ENCODE measurements at regions not wholly inside any gene's neighbourhood (a gene's known extent, or its start where the extent isn't known, plus 50 kb on each side); places are given as distances from the start of the nearest gene placed in this dataset.

DNA sequence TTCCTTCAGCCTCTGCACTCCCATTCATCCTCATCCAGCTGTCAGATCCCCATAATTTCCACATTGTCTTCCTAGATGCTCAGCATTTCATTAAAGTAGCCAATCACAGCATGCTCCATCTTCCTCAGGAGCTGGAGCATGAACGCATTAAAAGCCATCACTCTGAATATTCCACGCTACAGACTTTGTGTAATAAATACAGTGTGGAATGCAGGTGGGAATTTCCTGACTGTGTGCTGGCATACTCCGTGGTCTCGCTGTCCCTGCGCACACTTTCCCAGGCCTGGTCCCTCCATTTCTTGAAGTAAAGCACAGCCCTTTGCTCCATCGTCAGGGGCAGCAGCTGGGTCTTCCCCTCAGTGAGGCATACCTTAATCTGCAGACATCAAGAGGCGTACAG is 123.7 kb upstream of the NCK2 start:
- DNase-seq (ENCODE audit: low read depth in 3 of 3) = no peak

DNA sequence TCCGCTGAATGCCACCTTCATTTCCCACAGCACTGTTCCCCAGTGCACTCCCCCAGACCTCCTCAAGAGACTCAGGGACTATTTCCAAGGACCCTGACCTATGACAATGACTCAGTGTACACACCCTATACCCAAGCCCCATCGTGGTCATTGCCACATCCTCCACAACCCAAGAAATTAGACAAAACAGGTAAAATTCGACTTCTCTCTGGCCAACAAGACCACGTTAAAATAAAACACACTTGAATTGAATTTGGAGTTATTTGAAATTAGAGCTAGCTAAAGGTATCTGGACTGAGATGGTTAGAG is 126.4 kb upstream of the NCK2 start:
- DNase-seq (ENCODE audit: low read depth in 3 of 3) = no peak

DNA sequence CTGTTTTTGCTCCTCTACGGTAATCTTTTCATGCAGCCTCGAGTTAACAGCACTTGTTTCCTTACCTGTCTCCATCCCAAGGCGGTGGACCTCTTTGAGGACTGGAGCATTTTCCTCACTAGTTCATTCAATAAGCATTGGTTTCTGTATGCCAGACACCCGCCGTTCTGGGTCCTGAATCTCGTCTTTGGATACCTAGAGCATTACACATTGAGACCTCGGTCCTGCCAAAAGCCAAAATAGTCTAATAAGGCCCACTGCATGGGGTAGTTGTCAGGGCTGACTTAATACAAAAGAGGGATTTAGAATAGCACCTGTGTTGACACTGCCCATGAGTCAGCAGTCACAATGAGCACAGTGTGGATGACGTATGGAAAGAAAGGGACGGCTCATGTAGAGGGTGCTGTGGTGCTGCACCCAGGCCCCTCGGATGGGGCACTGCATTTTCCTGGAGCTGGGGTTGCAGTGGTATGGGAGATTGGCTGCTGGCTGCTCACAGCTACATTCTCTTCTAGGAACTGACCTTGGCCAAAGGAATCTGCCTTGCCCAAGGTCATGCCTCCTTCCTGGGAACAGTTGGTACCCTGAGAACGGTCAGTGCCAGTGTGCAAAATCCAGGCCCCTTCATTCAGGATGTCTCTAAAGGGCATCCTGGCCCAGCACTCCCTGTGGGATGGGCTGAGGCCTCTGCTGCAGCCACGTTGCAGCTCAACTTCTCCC is 126.9 kb upstream of the NCK2 start:
- no peak for DNase-seq (ENCODE audit: low read depth in 3 of 3)

DNA sequence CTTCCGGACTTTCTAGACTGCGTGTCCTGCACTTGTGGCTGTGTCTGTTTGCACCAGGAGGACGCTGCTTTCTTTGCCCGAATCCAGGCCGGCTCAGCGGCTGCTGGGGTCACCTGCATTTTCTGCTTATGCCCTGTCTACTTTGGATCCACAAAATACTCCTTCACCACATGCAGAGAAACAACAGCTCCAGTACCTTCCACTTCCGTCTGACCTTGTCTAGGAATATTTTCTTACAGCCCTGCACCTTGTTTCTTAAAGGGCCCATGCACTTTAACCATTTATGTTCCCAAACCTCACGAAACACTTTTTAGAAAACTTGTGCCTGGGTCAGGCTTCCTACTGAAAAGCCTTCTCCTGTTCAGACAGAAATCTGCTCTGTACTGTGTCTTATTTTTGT is 129.4 kb upstream of the NCK2 start:
- no peak for DNase-seq (ENCODE audit: low read depth in 3 of 3)

DNA sequence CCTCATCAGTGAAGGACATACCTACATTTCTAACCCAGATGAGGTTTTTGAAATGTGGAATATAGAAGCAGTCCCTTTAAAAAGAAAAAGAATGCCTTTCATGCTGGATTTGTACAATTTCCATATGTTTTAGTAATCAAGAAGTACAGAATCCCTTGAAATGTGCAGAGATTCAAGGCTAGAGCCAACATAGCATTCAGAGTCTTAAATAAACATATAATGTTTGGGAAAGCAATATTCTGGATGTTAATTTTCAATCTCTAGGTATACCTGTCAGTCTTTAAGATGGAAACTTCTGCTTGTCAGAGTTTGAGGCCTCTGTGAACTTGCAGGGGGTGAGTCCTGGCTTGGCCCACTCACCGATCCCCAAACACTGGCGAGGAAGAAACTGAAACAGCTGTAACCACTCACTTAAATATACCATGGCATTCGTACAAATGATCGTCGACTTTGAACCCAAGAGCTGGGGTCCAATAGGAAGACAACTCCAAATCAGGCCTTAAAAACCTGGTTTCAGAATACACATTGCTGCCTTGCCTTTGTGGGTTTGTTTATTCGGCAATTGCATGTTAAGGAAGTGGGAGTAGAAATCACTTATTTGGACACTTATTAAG is 132.8 kb upstream of the NCK2 start:
- DNase-seq (ENCODE audit: low read depth in 3 of 3) = no peak

DNA sequence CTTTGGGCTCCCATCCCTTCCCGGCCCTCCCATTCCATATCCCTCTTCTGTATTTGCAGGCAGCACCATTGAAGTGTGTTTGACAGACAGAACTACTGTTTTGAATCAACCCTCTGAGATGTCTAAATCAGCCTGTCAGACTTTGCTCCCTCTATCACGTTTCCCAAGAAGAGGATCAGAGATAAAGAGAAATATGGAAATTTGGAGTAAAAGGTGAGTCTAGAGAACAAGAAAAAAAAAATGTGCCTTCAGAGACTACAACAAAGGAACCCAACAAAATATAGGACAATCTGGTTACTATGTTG is 133.4 kb upstream of the NCK2 start:
- no peak for DNase-seq (ENCODE audit: low read depth in 3 of 3)

DNA sequence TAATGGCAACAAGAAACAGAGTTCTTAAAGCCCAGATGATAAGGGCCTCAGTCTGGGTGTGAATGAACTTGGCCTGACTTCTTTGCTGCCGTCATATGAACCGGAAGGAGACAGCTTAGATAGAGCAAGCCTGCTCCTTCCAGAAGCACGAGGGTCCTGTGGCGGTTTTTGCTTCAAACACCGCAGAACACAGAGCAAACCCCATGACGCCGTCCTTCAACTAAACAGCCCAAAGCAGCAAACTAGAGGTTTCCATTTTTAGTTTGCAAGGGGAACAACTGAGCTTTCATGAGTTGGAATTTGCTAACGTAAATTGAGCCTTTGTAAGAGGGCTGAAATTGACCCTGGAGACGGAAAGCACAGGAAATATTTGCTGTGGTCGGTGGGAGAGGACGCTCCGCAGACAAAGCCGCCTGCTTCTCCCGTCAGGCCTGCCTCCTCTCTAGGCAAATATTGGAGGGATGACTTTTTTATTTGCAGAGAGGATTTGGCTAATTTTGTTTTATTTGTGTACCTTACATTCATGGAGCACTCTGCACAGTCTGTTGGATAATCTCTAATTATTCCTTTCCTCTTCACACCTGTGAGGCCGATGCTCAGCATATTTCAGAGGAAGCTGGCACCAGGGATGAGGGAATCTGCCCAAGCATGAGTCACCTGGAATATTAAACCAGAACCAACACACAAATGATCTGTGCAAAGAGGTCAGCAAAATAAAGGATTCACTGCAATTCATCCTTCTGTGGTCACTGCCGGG is 134.0 kb upstream of the NCK2 start:
- DNase-seq (ENCODE audit: low read depth in 3 of 3) = no peak

DNA sequence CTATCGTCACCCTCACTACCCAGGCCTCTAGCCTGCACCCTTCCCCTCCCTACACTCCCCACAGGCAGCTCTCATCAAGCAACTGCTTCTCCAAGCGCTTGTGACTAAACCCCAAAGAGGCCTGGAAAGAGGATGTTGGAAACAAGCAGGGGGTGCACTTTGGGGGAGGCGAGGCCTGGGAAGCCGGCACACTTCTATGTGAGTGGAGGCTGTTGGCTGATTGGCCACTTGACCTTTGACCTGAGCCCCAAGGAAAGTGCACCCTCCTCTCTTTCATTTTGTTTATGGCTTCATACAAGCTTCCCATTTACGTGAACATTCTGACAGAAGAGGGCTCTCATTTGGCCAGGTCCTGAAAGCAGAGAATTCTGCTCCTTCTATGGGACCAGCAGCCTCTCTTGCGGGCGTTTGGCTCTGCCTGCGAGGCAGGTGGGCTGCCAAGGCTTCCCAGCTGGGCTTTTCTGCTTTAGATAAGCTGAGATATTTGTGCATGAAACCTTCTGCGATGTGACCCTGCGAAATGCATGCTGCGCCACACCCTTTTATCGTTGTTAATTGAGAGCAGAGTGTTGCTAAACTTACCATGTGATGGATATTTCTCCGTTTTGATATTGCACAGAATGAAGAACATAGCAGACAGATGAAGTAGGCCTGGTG is 134.8 kb upstream of the NCK2 start:
- DNase-seq (ENCODE audit: low read depth in 3 of 3) = no peak

DNA sequence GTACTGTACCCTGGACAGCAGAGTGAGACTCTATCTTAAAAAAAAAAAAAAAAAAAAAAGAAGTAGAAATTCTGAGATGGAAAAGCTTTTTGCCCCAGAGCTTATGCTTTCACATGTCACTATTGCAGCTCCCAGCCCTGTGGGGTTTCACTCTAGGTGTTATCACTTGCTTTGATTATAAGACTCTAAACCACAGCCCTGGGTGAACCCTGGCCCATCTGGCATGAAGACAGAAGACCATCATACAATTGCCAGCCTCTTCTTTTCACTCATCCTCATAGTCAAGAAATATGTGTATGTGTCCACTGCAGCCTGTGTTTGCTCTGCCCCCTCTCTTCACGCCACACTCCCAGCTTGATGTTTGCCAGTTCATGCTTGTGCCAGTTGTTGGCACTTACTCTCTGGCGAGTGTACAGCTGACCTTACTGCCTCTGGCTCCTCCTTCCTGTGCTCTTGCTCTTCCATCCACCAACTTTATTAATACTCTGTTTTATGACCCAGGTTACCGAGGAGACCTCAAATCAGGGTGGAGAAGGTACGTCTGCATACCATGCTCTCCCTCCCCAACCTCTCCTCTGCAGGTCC is 136.7 kb upstream of the NCK2 start:
- no peak for DNase-seq (ENCODE audit: low read depth in 3 of 3)

DNA sequence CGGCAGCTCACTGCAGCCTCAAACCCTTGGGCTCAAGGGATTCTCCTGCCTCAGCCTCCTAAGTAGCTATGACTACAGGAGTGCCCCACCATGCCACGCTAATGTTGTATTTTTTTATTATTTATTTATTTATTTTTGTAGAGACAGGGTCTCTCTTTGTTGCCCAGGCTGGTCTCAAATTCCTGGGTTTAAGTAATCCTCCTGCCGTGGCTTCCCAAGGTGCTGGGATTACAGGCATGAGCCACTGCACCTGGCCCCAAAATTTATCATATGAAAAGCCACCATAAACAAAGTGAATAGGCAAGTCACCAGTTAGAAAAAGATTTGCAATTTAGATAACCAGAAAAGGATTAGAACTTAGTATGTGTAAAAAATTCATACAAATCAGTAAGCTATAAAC is 138.6 kb upstream of the NCK2 start:
- no peak for DNase-seq (ENCODE audit: low read depth in 3 of 3)

DNA sequence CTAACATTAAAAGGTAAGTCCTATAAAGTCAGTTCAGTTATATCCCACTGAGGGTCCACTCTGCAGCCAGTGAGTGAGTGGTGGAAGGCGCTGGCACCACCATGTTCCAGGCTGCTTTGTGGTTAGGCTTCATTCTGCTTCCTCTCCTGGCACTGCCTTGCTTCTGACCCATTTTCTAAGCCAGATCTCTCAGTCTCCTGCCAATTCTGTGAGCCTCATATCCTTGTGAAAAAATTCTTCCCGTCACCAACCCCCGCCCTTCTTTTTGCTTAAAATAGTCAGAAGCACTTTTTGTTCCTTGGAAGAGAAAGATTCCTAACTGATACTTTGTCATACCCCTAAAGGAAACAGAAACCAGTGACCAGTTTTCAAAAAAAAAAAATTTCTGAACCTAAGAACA is 139.8 kb upstream of the NCK2 start:
- DNase-seq (ENCODE audit: low read depth in 3 of 3) = no peak

DNA sequence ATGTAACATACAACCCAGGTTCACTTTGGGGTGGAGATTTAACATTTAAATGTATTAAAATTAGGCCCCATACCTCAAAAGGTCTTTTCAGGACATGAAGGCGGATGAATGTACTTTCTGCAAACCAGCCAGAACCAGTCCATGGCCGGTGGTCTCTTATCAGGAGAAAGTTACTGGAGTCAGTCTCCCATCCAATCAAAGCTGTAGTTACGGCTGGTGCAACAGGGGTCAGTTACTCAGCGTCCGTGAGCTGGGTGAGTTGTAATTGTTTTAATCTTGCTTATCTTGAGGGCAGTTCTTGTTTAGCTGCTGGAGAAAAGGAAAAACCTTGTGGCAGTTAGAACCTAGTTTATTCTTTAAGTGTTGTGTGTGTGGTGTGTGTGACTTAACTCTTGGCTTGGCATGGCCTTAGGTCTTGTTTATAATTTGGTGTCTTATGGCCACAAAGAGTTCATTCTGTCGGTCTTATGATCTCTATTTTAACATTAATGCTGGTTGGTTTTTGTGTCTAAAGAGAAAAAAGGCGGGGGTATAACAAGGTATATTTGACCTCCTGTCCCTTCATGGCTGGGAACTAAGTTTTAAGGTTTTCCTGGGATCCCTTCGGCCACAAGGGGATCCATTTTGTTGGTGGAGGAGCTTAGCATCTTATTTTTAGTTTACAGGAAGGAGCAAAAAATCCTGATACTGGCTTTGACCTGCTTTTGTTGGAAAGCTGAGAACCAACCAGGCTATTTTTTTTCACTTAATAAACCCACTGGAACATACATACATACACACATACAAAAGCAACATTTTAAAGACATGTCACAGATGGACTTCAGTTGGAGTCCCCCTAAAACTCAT is 143.5 kb upstream of the NCK2 start:
- no peak for DNase-seq (ENCODE audit: low read depth in 3 of 3)

DNA sequence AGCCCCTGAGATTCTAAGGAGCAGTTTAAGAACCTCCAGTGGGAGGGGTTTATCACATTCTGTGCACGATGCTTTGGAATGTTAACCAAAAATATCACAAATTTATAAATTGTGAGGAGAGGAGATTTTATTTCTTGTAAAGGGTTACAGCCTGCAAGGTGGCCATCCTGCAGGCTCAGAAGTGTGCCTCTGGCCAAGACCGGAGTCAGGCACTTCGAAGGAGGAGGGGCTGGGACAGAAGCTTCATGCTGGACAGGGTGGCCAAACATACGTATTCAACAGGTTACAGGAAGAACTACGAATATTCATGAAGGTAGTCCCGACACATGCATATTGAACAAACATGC is 144.1 kb upstream of the NCK2 start:
- DNase-seq (ENCODE audit: low read depth in 3 of 3) = no peak

DNA sequence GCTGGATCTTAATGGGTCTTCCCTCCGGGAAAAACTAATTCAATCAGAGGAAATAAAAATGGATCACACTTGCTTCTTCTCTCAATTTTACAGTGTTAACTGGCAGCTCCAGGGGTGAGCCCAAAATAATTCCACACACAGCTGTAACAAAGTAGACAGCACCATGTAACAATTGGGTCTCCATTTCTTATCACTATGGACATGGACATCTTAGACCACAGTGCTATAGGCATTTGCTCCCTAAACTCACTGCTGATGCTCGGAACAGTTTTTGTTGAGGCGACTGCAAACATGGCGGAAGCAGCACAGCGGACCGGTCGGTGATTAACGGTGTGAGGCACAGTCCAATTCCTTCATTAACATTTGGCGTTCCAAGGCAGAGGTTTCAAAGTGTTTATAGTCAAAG is 144.7 kb upstream of the NCK2 start:
- no peak for DNase-seq (ENCODE audit: low read depth in 3 of 3)

DNA sequence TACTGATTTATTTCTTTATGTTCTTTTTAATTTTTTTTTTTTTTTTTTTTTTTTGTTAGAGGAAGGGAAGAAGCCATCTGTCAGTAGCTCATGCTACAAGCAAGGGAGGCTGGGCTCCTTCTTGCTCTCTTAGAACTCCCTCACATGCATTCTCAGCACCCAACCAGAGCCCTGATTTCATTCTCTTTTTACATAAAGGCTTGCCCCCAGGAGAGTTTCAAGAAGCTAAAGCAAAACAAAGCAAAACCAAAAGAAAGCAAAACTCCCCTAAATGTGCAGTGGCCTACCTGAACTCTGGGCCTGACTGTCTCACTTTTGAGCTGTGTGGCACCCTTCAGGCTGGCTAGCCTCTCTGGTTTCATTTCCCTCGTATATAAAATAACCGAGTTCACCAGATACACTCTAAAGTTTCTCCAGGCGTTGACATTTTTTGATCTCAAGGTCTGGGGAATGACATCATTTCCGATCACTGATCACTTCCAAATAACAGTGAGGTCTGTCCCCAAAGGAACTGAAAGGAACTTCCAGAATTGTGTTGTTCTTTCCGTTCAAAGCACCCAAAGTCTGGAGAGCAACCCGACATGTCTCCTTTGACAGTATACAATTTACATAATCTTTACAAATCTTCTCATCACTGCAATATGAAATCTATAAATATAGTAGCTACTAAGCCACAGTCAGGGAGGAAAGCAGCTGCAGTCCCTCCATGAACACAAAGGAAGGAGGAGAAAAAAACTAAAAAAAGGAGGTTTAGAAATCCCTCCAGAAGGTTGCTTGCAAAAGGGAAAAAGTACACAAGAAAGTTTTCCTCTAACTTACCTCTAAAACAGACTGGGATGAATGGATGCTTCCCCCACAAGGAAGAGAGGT is 145.6 kb upstream of the NCK2 start:
- DNase-seq (ENCODE audit: low read depth in 3 of 3) = no peak

DNA sequence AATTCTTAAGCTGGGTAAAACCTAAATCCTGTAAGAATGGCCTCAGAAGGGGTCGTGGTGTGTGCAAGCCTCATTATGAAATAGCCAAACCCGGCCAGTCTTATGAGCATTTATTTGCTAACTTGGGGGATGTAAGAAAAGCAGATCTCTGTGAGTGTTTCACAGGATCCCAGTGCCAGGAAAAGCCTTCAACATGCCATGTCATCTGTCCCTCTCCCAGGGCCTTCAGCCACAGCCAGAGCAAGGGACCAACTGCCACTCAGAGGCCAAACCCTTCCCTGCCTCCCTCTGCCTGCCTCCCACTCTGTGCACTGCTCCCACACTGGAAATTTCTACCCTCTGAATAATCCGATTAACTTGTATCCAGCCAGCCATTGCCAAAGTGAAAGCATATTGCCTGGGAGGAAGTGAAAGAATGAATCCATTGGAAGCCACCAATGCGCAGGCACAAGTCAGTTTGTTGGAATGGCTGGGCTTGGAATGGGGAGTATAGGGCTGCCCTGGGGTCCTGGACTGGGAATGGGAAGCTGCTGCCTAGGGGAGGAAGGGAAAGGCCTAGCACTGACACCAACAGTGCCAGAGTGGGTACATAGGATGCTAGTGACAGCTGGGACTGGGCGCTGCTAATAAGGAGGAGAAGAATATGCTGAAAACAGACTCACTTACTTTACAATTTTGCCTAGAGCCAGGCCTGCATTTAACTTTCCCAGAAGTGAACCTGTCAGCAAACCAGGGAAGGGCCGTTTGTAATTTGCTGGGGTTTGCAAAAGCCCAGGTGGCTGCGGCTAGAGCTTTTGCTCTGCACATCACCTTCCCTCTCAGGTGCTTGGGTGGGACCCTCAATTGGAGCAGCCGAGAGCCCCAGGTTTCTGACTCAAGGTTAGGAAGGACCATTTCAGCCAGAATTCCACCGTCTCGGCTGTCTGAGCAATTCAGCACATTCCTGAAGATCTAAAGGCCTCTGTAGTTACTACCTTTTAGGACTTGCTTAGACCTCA is 146.6 kb upstream of the NCK2 start:
- DNase-seq (ENCODE audit: low read depth in 3 of 3) = no peak

DNA sequence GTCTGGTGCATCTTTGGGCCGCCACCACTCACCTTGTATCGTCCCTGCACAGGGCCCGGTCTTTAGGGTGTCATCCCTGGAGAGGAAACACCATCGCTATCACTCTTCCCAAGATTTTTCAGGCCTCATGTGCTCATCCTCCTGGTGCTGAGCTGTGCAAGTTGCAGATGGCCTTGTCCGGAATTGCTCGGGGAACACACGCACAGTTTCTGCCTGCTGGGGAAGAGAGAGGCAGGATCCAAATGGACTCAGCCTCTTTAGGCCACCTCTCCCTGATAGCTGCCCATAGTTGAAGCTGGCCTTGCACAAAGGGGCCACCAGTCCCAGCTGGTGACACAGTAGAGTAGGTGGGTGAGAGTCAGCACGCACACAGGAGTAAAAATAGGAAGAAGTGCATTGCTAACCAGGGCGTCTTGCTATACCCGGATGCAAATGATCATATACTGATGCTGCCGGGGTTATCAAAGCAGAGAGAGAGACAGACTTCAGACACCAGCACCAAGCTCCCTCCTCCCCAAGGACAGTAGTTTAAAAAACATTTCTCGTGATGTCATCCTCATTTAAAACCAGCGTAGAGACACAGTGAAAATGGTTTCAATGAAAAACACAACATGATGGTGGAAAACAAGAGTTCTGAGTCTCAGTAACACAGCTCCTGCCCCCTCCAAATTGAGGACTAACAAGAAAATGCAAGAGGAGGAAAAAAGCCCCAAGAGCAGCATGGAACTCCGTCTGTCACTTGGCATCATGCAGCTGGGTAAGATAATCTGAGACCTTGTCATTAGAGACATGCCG is 147.5 kb upstream of the NCK2 start:
- DNase-seq (ENCODE audit: low read depth in 3 of 3) = no peak

DNA sequence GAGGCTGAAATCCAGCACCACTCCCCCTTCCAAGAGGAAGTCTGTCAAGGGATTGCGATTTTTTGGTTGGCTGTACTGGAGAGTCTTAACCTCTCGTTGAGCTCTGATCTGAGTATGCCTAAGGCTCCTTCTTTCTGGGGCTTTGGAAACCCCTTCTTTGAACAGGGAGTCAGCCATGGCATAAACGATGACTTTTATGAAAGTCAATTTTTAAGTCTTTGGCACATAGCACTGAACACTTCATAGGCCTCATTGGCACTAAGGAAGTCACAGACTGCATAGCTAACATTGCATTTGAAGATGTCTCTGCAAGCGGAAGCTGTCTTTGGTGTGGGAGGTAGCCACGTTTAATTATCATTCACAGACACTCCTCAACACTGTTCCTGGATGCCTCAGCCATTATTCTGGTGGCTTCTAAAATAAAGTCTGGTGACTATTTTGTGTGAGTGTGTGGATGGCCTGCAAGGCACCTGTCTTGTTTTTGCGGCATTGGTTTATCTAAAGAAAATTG is 148.2 kb upstream of the NCK2 start:
- no peak for DNase-seq (ENCODE audit: low read depth in 3 of 3)

DNA sequence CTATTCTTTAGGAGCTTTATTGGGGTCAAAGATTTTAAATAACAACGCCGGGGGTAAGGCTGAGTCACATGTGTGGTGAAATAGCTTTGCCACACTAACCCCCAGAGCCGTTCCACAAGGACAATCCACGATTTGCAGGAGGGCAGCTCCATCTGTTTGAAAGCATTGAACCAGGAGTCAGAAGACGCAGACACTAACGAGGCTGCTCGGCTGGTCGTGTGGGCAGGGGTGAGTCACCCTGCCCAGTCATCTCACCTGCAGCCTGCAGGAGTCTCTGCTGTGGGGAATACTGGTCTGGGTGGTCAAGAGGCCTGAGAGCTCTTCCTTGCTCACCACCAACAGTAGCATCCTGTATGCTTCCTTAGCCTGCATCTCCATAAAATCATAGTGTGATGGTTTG is 149.2 kb upstream of the NCK2 start:
- DNase-seq (ENCODE audit: low read depth in 3 of 3) = peak in 1 of 3 donors; percentile 7
